Kidney (tissue), 13 donors: ENCODE measurements at regions not wholly inside any gene's neighbourhood (a gene's known extent, or its start where the extent isn't known, plus 50 kb on each side); places are given as distances from the start of the nearest gene placed in this dataset. TPM values are rescaled to one million over a fixed set of nuclear protein-coding genes. Genes with fewer than 3 reads are reported as not detected.

Experiments
- DNase-seq, 5 donors: peaks; one replicate each; pipeline ENCODE4 v3.0.0-alpha.2; 2013 to 2020
- FAIRE-seq: peaks from 2 replicates; lab custom pipeline; 2012; peaks lifted over from hg19 to GRCh38; lab: Jason Lieb, UNC
- H3K27ac ChIP-seq, 2 donors: one replicate each; pipeline ENCODE4 v1.7.0; 2013; ENCODE audit warnings: low read depth in 2 of 2, low read length in 2 of 2, inconsistent platforms in 1 of 2
- H3K27me3 ChIP-seq: one replicate; pipeline ENCODE4 v1.7.1; 2013; ENCODE audit warnings: low read length, inconsistent platforms; ENCODE audit not compliant: control insufficient read depth, insufficient read depth
- H3K36me3 ChIP-seq, 3 donors: one replicate each; pipeline versions ENCODE4 v1.7.0 to v1.7.1; 2013; ENCODE audit warnings: low read length in 3 of 3, control low read depth in 1 of 3, inconsistent platforms in 1 of 3; ENCODE audit not compliant: insufficient read depth in 3 of 3, control insufficient read depth in 2 of 3
- H3K4me1 ChIP-seq, 3 donors: one replicate each; pipeline versions ENCODE4 v1.7.0 to v1.7.1; 2013; ENCODE audit warnings: low read length in 3 of 3, inconsistent platforms in 1 of 3, low read depth in 1 of 3; ENCODE audit not compliant: control insufficient read depth in 2 of 3, insufficient read depth in 2 of 3
- H3K4me3 ChIP-seq, 3 donors: one replicate each; pipeline versions ENCODE4 v1.7.0 to v1.8.1; 2013; ENCODE audit warnings: low read length in 3 of 3, control low read depth in 1 of 3, inconsistent platforms in 1 of 3
- H3K9ac ChIP-seq, 3 donors: one replicate each; pipeline versions ENCODE4 v1.7.0 to v1.7.1; 2013; ENCODE audit warnings: low read length in 3 of 3, control low read depth in 1 of 3, inconsistent platforms in 1 of 3
- H3K9me3 ChIP-seq, 3 donors: one replicate each; pipeline versions ENCODE4 v1.7.0 to v1.7.1; 2013; ENCODE audit warnings: low read length in 3 of 3, control low read depth in 1 of 3, inconsistent platforms in 1 of 3; ENCODE audit not compliant: control insufficient read depth in 2 of 3, insufficient read depth in 1 of 3
- intact Hi-C: fragments of 100-400 bp; cut with DNase I; formaldehyde crosslinking; loops from one replicate; pipeline ENCODE4 v1.11.1; 2022
- microRNA-seq: library from miRNA; unstranded; fragments of <30 nt; microRNA quantifications from one replicate; pipeline ENCODE4 v1.2.0, GENCODE V29; 2020
- TF ChIP-seq, protein P1 (sequence below): IDR thresholded peaks from 3 replicates; pipeline ENCODE4 v1.5.1; 2012; ENCODE audit warnings: mild to moderate bottlenecking, moderate library complexity, borderline replicate concordance; ENCODE audit not compliant: insufficient read depth; ENCODE audit errors: extremely low read depth
- donor health status: control.
- donor health status: control.
- donor health status: control.
- donor health status: control.
- donor health status: control.
- donor health status: DM: yes; HTN: yes; CAD: no.
- donor health status: Normal renal cell carcinoma (clear cell type).

DNA sequence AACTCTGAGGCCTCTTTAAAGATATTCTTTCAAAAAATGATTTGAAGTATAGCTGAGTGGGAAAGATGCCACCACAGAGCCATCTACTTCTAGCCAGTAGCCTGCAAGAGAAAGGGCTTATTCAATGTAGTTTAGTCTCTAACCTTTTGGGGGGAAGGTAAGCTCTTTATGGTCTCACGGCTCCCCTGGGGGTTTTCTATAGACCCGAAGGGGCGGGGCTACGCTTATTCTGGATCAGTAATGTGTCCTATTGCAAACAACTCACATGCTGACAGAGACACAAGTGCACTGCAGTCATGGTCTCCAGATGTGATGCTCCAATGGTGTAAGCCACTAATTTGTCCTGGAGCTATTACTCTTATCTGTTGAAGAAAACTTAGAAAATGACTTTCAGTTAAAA is 53.4 kb upstream of the RPS23 start:
- Histone ChIP-seq H3K9me3 (no peaks in the 10 kb centered on the region), H3K36me3 (no peaks in the 10 kb centered on the region), H3K27ac (no peak overlapping the region), H3K4me3 (no peak overlapping the region), H3K27me3 (no peaks in the 10 kb centered on the region), H3K4me1 (no peaks in the 10 kb centered on the region), H3K9ac (no peak overlapping the region)
- DNase-seq (no peak), FAIRE-seq (no peak)
- intact Hi-C loops = no loop called here
- TF ChIP-seq, protein P1, sequence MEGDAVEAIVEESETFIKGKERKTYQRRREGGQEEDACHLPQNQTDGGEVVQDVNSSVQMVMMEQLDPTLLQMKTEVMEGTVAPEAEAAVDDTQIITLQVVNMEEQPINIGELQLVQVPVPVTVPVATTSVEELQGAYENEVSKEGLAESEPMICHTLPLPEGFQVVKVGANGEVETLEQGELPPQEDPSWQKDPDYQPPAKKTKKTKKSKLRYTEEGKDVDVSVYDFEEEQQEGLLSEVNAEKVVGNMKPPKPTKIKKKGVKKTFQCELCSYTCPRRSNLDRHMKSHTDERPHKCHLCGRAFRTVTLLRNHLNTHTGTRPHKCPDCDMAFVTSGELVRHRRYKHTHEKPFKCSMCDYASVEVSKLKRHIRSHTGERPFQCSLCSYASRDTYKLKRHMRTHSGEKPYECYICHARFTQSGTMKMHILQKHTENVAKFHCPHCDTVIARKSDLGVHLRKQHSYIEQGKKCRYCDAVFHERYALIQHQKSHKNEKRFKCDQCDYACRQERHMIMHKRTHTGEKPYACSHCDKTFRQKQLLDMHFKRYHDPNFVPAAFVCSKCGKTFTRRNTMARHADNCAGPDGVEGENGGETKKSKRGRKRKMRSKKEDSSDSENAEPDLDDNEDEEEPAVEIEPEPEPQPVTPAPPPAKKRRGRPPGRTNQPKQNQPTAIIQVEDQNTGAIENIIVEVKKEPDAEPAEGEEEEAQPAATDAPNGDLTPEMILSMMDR = no peak

DNA sequence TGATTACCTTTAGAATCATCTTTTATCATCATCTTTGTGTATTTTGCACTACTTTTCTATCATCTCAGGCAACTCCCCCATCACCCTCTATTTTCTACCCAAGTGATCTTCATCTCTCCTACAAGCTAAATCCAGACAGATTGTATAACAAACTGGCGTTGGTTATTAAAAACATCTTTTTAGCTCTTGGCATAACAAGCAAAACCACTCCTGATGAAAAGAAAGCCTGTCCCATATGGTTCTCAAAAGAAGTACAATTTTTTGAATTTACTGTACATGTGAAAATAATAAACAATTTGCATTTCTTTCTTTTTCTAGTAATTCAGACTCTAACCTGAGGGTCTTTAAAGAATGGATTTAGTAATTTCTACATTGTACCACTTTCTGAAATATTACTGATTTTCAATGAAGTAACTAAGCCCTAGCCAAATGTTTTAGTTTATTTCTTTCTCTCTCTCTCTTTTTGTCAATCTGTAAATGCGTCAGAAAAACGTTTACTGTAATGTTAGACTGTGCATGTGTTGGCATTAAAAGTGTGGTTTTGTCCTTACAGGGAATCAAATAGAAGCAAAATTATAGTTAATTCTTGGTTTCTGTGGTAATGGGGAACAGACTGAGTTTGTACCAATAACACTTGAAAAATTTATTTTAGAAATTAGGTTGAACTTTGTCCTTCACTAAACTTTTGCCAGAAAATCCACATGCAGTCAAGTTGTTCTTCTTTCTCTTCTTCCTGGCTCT is 52.5 kb upstream of the RPS23 start:
- Histone ChIP-seq H3K4me3 (no peak overlapping the region), H3K27ac (no peak overlapping the region), H3K9me3 (no peaks in the 10 kb centered on the region), H3K4me1 (no peaks in the 10 kb centered on the region), H3K36me3 (no peaks in the 10 kb centered on the region), H3K27me3 (no peaks in the 10 kb centered on the region), H3K9ac (no peak overlapping the region)
- no peak for FAIRE-seq
- TF ChIP-seq, protein P1 = no peak
- DNase-seq = no peak
- intact Hi-C loops = no loop called here

DNA sequence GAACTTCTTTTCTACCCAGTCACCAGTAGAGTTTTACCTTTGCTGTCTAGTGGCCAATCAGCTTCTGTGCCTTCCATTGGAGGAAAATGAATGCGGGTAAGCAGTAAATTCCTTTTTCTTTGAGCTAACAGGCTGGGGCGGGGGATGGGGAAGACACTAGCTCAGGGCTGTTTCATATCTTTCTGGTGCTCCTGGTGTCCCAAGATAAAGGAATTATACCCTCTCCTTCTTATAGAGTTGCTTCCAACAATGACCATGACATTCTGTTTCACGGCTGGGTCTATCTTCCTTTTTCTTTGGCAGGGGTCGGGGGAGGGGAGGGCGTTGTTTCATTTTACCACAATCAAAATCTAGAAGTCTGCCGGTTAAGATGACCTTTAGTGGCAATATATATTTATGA is 51.2 kb upstream of the RPS23 start:
- TF ChIP-seq, protein P1 = no peak
- FAIRE-seq = no peak
- H3K27ac ChIP-seq = no peak overlapping the region
- H3K27me3 ChIP-seq = no peaks in the 10 kb centered on the region
- intact Hi-C loops = no loop called here
- no peaks in the 10 kb centered on the region for H3K9me3 ChIP-seq
- no peak for DNase-seq
- H3K4me3 ChIP-seq = no peak overlapping the region
- H3K4me1 ChIP-seq = no peaks in the 10 kb centered on the region
- H3K36me3 ChIP-seq = no peaks in the 10 kb centered on the region
- H3K9ac ChIP-seq = no peak overlapping the region

Small RNAs in the stretch of these regions (microRNA-seq; reads per million reads assigned to microRNA genes)
- gene MIR3977 = not detected
